Endothelial cell (in vitro differentiated cells): ENCODE measurements at regions not wholly inside any gene's neighbourhood (a gene's known extent, or its start where the extent isn't known, plus 50 kb on each side); places are given as distances from the start of the nearest gene placed in this dataset.

Experiments
- DNase-seq: peaks from one replicate; pipeline ENCODE4 v3.0.0; 2021; ENCODE audit warnings: low spot score
- H3K27ac Mint-ChIP-seq: one replicate; pipeline ENCODE4 v1.8.0; 2021; ENCODE audit warnings: mixed read lengths, inconsistent platforms; ENCODE audit not compliant: unreplicated experiment
- H3K27me3 Mint-ChIP-seq: one replicate; pipeline ENCODE4 v1.8.0; 2021; ENCODE audit warnings: mild to moderate bottlenecking, moderate library complexity, mixed read lengths, inconsistent platforms; ENCODE audit not compliant: unreplicated experiment
- H3K36me3 Mint-ChIP-seq: one replicate; pipeline ENCODE4 v1.8.0; 2021; ENCODE audit warnings: mild to moderate bottlenecking, low read depth, mixed read lengths, inconsistent platforms; ENCODE audit not compliant: unreplicated experiment
- H3K4me1 Mint-ChIP-seq: one replicate; pipeline ENCODE4 v1.8.0; 2021; ENCODE audit warnings: mild to moderate bottlenecking, mixed read lengths, inconsistent platforms; ENCODE audit not compliant: unreplicated experiment
- H3K4me3 Mint-ChIP-seq: one replicate; pipeline ENCODE4 v1.8.0; 2021; ENCODE audit warnings: mild to moderate bottlenecking, mixed read lengths, inconsistent platforms; ENCODE audit not compliant: unreplicated experiment
- H3K9me3 Mint-ChIP-seq: one replicate; pipeline ENCODE4 v1.8.0; 2021; ENCODE audit warnings: mixed read lengths, inconsistent platforms; ENCODE audit not compliant: unreplicated experiment
- TF ChIP-seq, protein P1 (sequence below): fragments of 200-600 bp; sonication (generic); IDR thresholded peaks from one replicate; pipeline ENCODE4 v1.5.0; 2021; ENCODE audit warnings: antibody characterized with exemption; ENCODE audit not compliant: unreplicated experiment

DNA sequence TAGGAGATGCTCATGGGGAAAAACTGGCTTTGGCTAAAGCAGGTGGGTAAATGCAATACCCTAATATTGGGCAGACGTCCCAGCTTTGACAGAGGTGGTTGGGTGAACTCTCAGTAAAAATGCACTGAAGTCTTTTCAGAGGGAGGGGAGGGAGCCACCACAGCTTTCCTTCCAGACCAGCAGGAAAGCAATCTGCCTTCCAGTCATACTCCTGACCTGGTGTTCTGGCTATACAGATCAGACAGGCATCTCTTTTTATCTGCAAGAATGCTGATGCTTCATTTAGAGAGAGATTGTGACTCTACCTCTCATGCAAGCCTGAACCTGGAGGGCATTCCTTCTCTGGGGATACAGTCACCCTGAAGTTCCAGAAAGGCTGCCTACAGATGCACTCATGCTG is 52.6 kb upstream of the ICA1 start:
- Mint-ChIP-seq H3K27ac (no peak overlapping the region), H3K27me3 (no peaks in the 10 kb centered on the region), H3K9me3 (no peaks in the 10 kb centered on the region), H3K36me3 (peaks cover 6% of the 10 kb centered on the region), H3K4me1 (no peaks in the 10 kb centered on the region), H3K4me3 (no peak overlapping the region)
- TF ChIP-seq, protein P1, sequence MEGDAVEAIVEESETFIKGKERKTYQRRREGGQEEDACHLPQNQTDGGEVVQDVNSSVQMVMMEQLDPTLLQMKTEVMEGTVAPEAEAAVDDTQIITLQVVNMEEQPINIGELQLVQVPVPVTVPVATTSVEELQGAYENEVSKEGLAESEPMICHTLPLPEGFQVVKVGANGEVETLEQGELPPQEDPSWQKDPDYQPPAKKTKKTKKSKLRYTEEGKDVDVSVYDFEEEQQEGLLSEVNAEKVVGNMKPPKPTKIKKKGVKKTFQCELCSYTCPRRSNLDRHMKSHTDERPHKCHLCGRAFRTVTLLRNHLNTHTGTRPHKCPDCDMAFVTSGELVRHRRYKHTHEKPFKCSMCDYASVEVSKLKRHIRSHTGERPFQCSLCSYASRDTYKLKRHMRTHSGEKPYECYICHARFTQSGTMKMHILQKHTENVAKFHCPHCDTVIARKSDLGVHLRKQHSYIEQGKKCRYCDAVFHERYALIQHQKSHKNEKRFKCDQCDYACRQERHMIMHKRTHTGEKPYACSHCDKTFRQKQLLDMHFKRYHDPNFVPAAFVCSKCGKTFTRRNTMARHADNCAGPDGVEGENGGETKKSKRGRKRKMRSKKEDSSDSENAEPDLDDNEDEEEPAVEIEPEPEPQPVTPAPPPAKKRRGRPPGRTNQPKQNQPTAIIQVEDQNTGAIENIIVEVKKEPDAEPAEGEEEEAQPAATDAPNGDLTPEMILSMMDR, result no peak
- DNase-seq, result no peak

DNA sequence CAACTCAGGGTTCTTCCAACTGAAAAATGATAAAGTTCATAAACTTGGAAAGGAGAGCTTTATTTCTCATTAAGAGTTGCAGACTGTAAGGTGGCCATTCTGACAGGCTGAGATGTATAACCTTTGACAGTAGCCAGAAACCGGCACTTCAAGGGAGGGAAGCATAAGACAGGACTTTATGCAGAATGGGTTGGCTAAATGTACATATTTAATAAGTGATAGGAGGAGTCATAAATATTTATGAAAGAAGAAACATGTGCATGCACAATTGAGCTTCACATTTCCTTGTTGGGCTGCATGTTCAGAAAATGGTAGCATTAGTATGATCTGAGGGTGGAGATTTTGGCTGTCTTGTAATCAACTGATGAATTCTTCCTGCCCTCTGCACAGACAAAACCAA is 57.1 kb upstream of the ICA1 start:
- Mint-ChIP-seq H3K4me1 (no peaks in the 10 kb centered on the region), H3K9me3 (no peaks in the 10 kb centered on the region), H3K4me3 (no peak overlapping the region), H3K36me3 (peaks cover 6% of the 10 kb centered on the region), H3K27me3 (no peaks in the 10 kb centered on the region), H3K27ac (no peak overlapping the region)
- DNase-seq, result no peak
- TF ChIP-seq, protein P1, result no peak

DNA sequence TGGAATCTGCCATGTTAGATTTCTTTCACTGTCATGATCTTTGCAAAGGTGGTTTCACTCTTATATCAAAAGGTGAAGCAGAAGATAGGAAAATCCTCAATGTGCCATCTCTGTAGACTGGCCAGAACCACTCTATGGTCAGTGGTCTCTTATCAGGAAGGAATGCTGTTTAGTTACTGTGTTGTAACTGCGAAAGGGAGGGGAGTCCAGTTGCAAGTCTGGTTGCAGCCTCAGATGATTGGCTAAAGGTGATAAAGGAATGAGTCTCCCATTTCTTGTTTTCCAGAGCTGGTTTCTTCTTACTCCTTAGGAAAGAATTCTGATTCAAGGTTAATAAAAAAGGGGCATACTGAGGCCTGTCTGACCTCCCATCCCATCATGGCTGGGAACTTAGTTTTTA is 58.2 kb upstream of the ICA1 start:
- Mint-ChIP-seq H3K4me1 (no peaks in the 10 kb centered on the region), H3K36me3 (peaks cover 6% of the 10 kb centered on the region), H3K4me3 (no peak overlapping the region), H3K27me3 (no peaks in the 10 kb centered on the region), H3K9me3 (no peaks in the 10 kb centered on the region), H3K27ac (no peak overlapping the region)
- DNase-seq, result no peak
- TF ChIP-seq, protein P1, result no peak

DNA sequence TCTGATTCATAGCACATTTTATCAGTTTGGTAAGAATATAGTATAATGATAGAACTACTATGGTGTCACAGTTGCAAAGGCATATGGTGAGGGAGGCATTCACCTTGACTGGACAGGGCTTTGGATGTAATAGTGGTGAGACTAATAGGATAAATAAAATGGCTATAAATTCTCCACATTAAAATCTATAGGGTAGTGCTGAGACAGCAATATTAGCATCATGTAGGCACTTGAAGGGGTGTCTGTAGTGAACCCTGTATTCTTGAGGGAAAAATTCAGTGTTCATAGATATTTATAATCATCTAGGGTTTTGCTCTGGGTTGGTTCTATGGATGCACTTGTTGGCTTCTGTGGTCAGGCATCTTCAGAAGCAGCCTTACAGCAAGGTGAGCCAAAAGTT is 59.3 kb upstream of the ICA1 start:
- H3K4me1 Mint-ChIP-seq, result no peaks in the 10 kb centered on the region
- no peak overlapping the region for H3K27ac Mint-ChIP-seq
- peaks cover 6% of the 10 kb centered on the region for H3K36me3 Mint-ChIP-seq
- no peak for DNase-seq
- no peak overlapping the region for H3K4me3 Mint-ChIP-seq
- no peaks in the 10 kb centered on the region for H3K27me3 Mint-ChIP-seq
- TF ChIP-seq, protein P1, result no peak
- no peaks in the 10 kb centered on the region for H3K9me3 Mint-ChIP-seq

DNA sequence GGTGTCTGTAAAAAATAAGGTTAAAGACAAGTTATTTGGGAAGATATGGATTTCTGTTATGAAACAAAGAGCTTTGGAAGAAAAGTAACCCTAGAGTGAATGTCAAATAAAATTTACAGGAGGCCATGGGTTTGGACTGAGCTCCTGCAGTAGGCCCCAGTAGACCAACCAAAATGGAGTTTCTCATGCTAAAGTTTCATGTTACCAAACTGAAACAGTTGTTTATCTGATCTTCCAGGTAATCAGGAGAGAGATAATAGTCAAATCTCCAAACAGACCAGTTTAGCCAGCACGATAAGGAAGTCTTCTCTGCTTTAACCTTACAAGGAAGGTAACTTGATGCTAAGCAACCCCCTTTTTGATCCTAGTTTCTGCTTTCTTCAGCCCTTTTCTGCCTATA is 60.7 kb upstream of the ICA1 start:
- H3K27ac Mint-ChIP-seq, result no peak overlapping the region
- no peaks in the 10 kb centered on the region for H3K27me3 Mint-ChIP-seq
- H3K4me3 Mint-ChIP-seq, result no peak overlapping the region
- DNase-seq, result no peak
- no peaks in the 10 kb centered on the region for H3K4me1 Mint-ChIP-seq
- H3K9me3 Mint-ChIP-seq, result no peaks in the 10 kb centered on the region
- peaks cover 6% of the 10 kb centered on the region for H3K36me3 Mint-ChIP-seq
- TF ChIP-seq, protein P1, result no peak
